GM12878 (cell line): ENCODE measurements at regions not wholly inside any gene's neighbourhood (a gene's known extent, or its start where the extent isn't known, plus 50 kb on each side); places are given as distances from the start of the nearest gene placed in this dataset.

Experiments used
- ATAC-seq: fragments of 200-7000 bp; cut with Tn5 transposase; 3 replicates; pipeline ENCODE4 v1.9.1; 2020; ENCODE audit warnings: mild to moderate bottlenecking, moderate library complexity
- BruUV-seq: library from RNA; stranded (reverse); fragments of 400-500 nt; replicated peaks from 2 replicates; lab custom pipeline; 2021; lab: Mats Ljungman, UMichigan
- CTCF ChIA-PET: fragments of 300-600 bp; sonication (Branson Sonifier 250); formaldehyde crosslinking; extraction: SDS; loops from one replicate; lab custom pipeline; 2021; ENCODE audit warnings: inconsistent platforms; lab: Yijun Ruan, JAX
- POLR2A ChIA-PET: fragments of 350-600 bp; formaldehyde crosslinking; extraction: SDS; loops from one replicate; lab custom pipeline; 2021; ENCODE audit warnings: inconsistent platforms; lab: Charles Lee
- RAD21 ChIA-PET: fragments of 300-600 bp; sonication (Branson Sonifier 250); formaldehyde crosslinking; loops from one replicate; lab custom pipeline; 2023; ENCODE audit warnings: antibody characterized with exemption; ENCODE audit not compliant: unreplicated experiment; lab: Charles Lee
- SMC1A ChIA-PET: fragments of 300-600 bp; sonication (Branson Sonifier 250); formaldehyde crosslinking; loops from one replicate; lab custom pipeline; 2023; ENCODE audit not compliant: unreplicated experiment, uncharacterized antibody; lab: Charles Lee
- DNase-seq: peaks from one replicate; pipeline ENCODE4 v3.0.0-alpha.2; 2011; ENCODE audit warnings: low read depth, low spot score
- FAIRE-seq: peaks from 3 replicates; lab custom pipeline; 2011; peaks lifted over from hg19 to GRCh38; lab: Jason Lieb, UNC
- H2AFZ ChIP-seq: 2 replicates; pipeline ENCODE4 v1.6.0; 2011; ENCODE audit warnings: low read depth, low read length, control low read depth; ENCODE audit not compliant: control insufficient read depth
- H3K27ac ChIP-seq: 2 replicates; pipeline ENCODE4 v1.5.1; 2011; ENCODE audit warnings: control low read depth; ENCODE audit not compliant: control insufficient read depth, insufficient read depth
- H3K27me3 ChIP-seq, 2 experiments: replicated peaks in 1 of 2; 2 replicates each; pipeline versions ENCODE4 v1.6.0 to v1.6.1; 2011; ENCODE audit warnings: low read length in 1 of 2; ENCODE audit not compliant: control insufficient read depth in 2 of 2, insufficient read depth in 2 of 2
- H3K36me3 ChIP-seq, 2 experiments: 2 replicates each; pipeline ENCODE4 v1.5.1; 2011; ENCODE audit warnings: low read length in 1 of 2; ENCODE audit not compliant: control insufficient read depth in 2 of 2, insufficient read depth in 2 of 2
- H3K4me1 ChIP-seq: 2 replicates; pipeline ENCODE4 v1.6.1; 2011; ENCODE audit warnings: mild to moderate bottlenecking, low read length, moderate library complexity, mixed read lengths; ENCODE audit not compliant: control insufficient read depth, insufficient read depth
- H3K4me2 ChIP-seq: 2 replicates; pipeline ENCODE4 v1.6.0; 2011; ENCODE audit warnings: control low read depth; ENCODE audit not compliant: control insufficient read depth, insufficient read depth
- H3K4me3 ChIP-seq: fragments of 200-600 bp; sonication (generic); 2 replicates; pipeline ENCODE4 v1.5.1; 2016
- H3K79me2 ChIP-seq: 2 replicates; pipeline ENCODE4 v1.6.0; 2011; ENCODE audit warnings: low read length; ENCODE audit not compliant: control insufficient read depth, insufficient read depth
- H3K9ac ChIP-seq: 2 replicates; pipeline ENCODE4 v1.8.0; 2011; ENCODE audit warnings: low read length, control low read depth, mixed read lengths; ENCODE audit not compliant: control insufficient read depth, insufficient read depth
- H3K9me3 ChIP-seq: replicated peaks from 3 replicates; pipeline ENCODE4 v1.5.1; 2011; ENCODE audit warnings: mild to moderate bottlenecking, low read length; ENCODE audit not compliant: control insufficient read depth, insufficient read depth
- H4K20me1 ChIP-seq: 2 replicates; pipeline ENCODE4 v1.6.0; 2011; ENCODE audit not compliant: control insufficient read depth, insufficient read depth
- IRF3 ChIP-seq: fragments of 450-650 bp; IDR thresholded peaks from 2 replicates; pipeline ENCODE4 v1.6.1; 2014; ENCODE audit warnings: mild to moderate bottlenecking
- KAT2A ChIP-seq: conservative IDR thresholded peaks from 2 replicates; pipeline ENCODE4 v1.6.1; 2011; ENCODE audit warnings: low read depth, low read length; ENCODE audit not compliant: control insufficient read depth
- MYC ChIP-seq: IDR thresholded peaks from 2 replicates; pipeline ENCODE4 v1.6.1; 2011; ENCODE audit warnings: mild to moderate bottlenecking, low read length, moderate library complexity, inconsistent platforms; ENCODE audit not compliant: insufficient read depth, insufficient replicate concordance, insufficient read length, severe bottlenecking
- NR2C1 ChIP-seq: fragments of 450-650 bp; IDR thresholded peaks from 2 replicates; pipeline ENCODE4 v1.6.1; 2017; ENCODE audit warnings: antibody characterized with exemption, mild to moderate bottlenecking, moderate library complexity
- PAX8 ChIP-seq: fragments of 450-650 bp; IDR thresholded peaks from 2 replicates; pipeline ENCODE4 v1.6.1; 2017; ENCODE audit warnings: mild to moderate bottlenecking, moderate library complexity
- PML ChIP-seq: IDR thresholded peaks from 2 replicates; pipeline ENCODE4 v1.6.1; 2012; ENCODE audit warnings: low read length, inconsistent platforms
- RCOR1 ChIP-seq: conservative IDR thresholded peaks from 2 replicates; pipeline ENCODE4 v1.6.1; 2012; ENCODE audit warnings: low read depth, low read length, improper control_type of control experiment
- SUZ12 ChIP-seq: fragments of 200-600 bp; sonication (generic); IDR thresholded peaks from one replicate; pipeline ENCODE4 v1.6.1; 2018; ENCODE audit warnings: antibody characterized with exemption, mild to moderate bottlenecking; ENCODE audit not compliant: unreplicated experiment
- ZNF384 ChIP-seq: IDR thresholded peaks from 2 replicates; pipeline ENCODE4 v1.6.1; 2012; ENCODE audit warnings: low read depth, mild to moderate bottlenecking, low read length, improper control_type of control experiment, borderline replicate concordance
- in situ Hi-C: fragments of 300-500 bp; cut with MboI; formaldehyde crosslinking; loops from 9 replicates; pipeline ENCODE4 v1.14.3; 2018; ENCODE audit warnings: mixed read lengths
- intact Hi-C: fragments of 100-400 bp; cut with micrococcal nuclease; formaldehyde crosslinking; loops from one replicate; pipeline ENCODE4 v1.14.2; 2022; ENCODE audit not compliant: unreplicated experiment
- TF ChIP-seq, protein P1 (sequence below): fragments of 450-650 bp; formaldehyde crosslinking; IDR thresholded peaks from 2 replicates; pipeline ENCODE4 v1.4.0; 2022; ENCODE audit warnings: mild to moderate bottlenecking, moderate library complexity

- Histone ChIP-seq H3K4me3 (no peak overlapping the region), H3K9ac (no peak overlapping the region), H3K36me3 (no peaks in the 10 kb centered on the region), H3K79me2 (no peaks in the 10 kb centered on the region), H3K4me1 (no peaks in the 10 kb centered on the region), H3K27me3 (no peaks in the 10 kb centered on the region), H2AFZ (no peak overlapping the region), H3K4me2 (no peak overlapping the region), H4K20me1 (no peaks in the 10 kb centered on the region), H3K9me3 (no peaks in the 10 kb centered on the region), H3K27ac (no peak overlapping the region)
- intact Hi-C loops, result no loop called here
- ChIA-PET RAD21 (interaction anchor here (0.9 kb wide), 1 partner anchor 10 kb away, joined by 3 read pairs; no protein-coding TSS in a partner anchor), POLR2A (no interaction called here), CTCF (interaction anchor here (0.7 kb wide), 1 partner anchor 13 kb away, joined by 3 read pairs; no protein-coding TSS in a partner anchor), SMC1A (interaction anchor here (0.6 to 6.6 kb wide), 4 partner anchors 14 to 118 kb away, joined by 3 to 61 read pairs (median 6); no protein-coding TSS in a partner anchor)
- TF ChIP-seq ZNF384, result no peak
- no peak for TF ChIP-seq SUZ12
- no peak for TF ChIP-seq IRF3
- TF ChIP-seq, protein P1, sequence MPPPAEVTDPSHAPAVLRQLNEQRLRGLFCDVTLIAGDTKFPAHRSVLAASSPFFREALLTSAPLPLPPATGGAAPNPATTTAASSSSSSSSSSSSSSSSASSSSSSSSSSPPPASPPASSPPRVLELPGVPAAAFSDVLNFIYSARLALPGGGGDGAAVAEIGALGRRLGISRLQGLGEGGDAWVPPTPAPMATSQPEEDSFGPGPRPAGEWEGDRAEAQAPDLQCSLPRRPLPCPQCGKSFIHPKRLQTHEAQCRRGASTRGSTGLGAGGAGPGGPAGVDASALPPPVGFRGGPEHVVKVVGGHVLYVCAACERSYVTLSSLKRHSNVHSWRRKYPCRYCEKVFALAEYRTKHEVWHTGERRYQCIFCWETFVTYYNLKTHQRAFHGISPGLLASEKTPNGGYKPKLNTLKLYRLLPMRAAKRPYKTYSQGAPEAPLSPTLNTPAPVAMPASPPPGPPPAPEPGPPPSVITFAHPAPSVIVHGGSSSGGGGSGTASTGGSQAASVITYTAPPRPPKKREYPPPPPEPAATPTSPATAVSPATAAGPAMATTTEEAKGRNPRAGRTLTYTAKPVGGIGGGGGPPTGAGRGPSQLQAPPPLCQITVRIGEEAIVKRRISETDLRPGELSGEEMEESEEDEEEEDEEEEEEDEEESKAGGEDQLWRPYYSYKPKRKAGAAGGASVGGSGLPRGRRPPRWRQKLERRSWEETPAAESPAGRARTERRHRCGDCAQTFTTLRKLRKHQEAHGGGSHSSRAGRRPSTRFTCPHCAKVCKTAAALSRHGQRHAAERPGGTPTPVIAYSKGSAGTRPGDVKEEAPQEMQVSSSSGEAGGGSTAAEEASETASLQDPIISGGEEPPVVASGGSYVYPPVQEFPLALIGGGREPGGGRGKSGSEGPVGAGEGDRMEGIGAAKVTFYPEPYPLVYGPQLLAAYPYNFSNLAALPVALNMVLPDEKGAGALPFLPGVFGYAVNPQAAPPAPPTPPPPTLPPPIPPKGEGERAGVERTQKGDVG (CRISPR knock-in tag), result no peak
- no peak for TF ChIP-seq KAT2A
- TF ChIP-seq RCOR1, result no peak
- TF ChIP-seq MYC, result no peak
- TF ChIP-seq PML, result no peak
- TF ChIP-seq NR2C1, result no peak
- no peak for TF ChIP-seq PAX8
- ATAC-seq (no peak), FAIRE-seq (no peak), DNase-seq (no peak)
- in situ Hi-C loops, result no loop called here
- no TSS peak for BruUV-seq
Observed at GRCh38 chr12:16863742-16864141, 257.8 kb upstream of the LMO3 start.
